NCI-H524 treated with DMSO at 0.1 percent for 48 hours (cell line): ENCODE measurements at regions not wholly inside any gene's neighbourhood (a gene's known extent, or its start where the extent isn't known, plus 50 kb on each side); places are given as distances from the start of the nearest gene placed in this dataset.
A peak's percentile ranks its signal among the peaks of the same experiment; 100 is the strongest.

Experiments
- DNase-seq: peaks from one replicate; lab custom pipeline; 2025; lab: John Stamatoyannopoulos, UW

- DNase-seq = no peak
Observed at GRCh38 chr2:46239175-46239846, 57.9 kb upstream of the EPAS1 start.

DNA sequence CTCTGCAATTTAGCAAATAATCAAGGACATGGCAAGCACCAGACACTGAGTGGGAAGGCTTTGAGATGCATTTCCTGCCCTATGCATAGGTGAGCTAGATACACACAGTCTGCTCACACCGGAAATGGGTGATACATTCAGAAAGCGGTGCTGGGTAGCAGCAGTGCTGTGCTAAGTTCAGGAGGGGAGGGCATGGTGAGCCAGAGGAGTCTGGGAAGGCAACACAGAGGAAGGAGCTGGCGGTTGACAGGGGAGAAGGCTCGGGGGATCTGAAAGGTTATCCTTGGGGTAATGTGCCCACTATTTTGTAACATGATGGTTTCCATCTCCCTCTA is 57.4 kb upstream of the EPAS1 start:
- DNase-seq = no peak

- DNase-seq = peak; percentile 79
Observed at GRCh38 chr2:46241344-46241743, 55.9 kb upstream of the EPAS1 start.

DNA sequence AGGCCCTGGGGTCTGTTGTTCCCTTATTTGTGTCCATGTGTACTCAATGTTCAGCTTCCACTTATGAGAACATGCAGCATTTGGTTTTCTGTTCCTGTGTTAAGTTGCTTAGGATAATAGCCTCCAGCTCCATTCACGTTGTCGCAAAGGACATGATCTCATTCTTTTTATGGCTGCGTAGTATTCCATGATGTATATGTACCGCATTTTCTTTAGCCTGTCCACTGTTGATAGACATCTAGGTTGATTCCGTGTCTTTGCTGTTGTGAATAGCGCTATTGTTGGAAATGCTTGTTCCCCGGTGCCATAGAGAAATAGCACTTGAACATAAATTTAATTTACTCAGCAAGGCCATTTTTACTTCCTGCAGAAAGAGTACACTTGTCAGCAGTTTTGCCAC is 51.3 kb upstream of the EPAS1 start:
- DNase-seq = no peak

DNA sequence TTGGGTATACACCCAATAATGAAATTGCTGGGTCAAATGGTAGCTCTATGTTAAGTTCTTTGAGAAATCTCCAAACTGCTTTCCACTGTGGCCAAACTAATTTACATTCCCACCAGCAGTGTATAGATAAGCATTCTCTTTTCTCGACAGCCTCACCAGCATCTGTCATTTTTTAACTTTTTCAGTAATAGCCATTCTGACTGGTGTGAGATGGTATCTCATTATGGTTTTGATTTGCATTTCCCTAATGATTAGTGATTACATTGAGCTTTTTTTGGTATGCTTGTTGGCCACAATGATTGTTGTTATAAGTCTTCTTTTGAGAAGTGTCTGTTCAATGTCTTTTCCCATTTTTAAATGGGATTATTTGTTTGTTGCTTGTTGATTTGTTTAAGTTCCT is 50.4 kb upstream of the EPAS1 start:
- DNase-seq = no peak
